Gastrocnemius medialis (tissue), 4 donors: ENCODE measurements at regions not wholly inside any gene's neighbourhood (a gene's known extent, or its start where the extent isn't known, plus 50 kb on each side); places are given as distances from the start of the nearest gene placed in this dataset.

Experiments used
- ATAC-seq, 2 donors: fragments of 150-250 bp; one replicate each; pipeline ENCODE4 v1.9.1; 2016
- DNase-seq, 2 donors: peaks; one replicate each; pipeline ENCODE4 v3.0.0-alpha.2; 2019
- H3K27ac ChIP-seq, 4 donors: fragments of 200-600 bp; sonication (generic); 1 replicate in 1 of 4; 2 replicates in 3 of 4; pipeline ENCODE4 v1.5.1; 2016 to 2018; ENCODE audit warnings: mild to moderate bottlenecking in 2 of 4, moderate library complexity in 1 of 4
- H3K27me3 ChIP-seq, 3 donors: fragments of 200-600 bp; sonication (generic) in 2 of 3; 1 replicate in 1 of 3; 2 replicates in 2 of 3; pipeline versions ENCODE4 v1.5.1 to v1.6.0; 2016 to 2019; ENCODE audit warnings: mild to moderate bottlenecking in 1 of 3, moderate library complexity in 1 of 3
- H3K36me3 ChIP-seq, 2 donors: fragments of 200-600 bp; sonication (generic) in 1 of 2; one replicate each; pipeline ENCODE4 v1.5.1; 2017 to 2018
- H3K4me1 ChIP-seq, 2 donors: fragments of 200-600 bp; sonication (generic) in 1 of 2; one replicate each; pipeline ENCODE4 v1.5.1; 2016 to 2017; ENCODE audit warnings: mild to moderate bottlenecking in 2 of 2
- H3K4me3 ChIP-seq, 4 donors: fragments of 200-600 bp; sonication (generic) in 3 of 4; 1 replicate in 1 of 4; 2 replicates in 3 of 4; pipeline ENCODE4 v1.5.1; 2016 to 2019; ENCODE audit warnings: mild to moderate bottlenecking in 2 of 4
- H3K9me3 ChIP-seq, 3 donors: fragments of 200-600 bp; sonication (generic) in 2 of 3; 1 replicate in 1 of 3; 2 replicates in 2 of 3; pipeline ENCODE4 v1.5.1; 2016 to 2019
- CTCF ChIP-seq, 5 experiments: fragments of 450-650 bp in 3 of 5; fragments of 200-600 bp in 2 of 5; sonication (generic) in 2 of 5; IDR thresholded peaks in 4 of 5; conservative IDR thresholded peaks in 1 of 5; 1 replicate in 4 of 5; 2 replicates in 1 of 5; pipeline ENCODE4 v1.5.1; 2016 to 2019; ENCODE audit warnings: antibody characterized with exemption in 5 of 5, mild to moderate bottlenecking in 3 of 5, moderate library complexity in 3 of 5
- POLR2A ChIP-seq, 2 donors: fragments of 450-650 bp; IDR thresholded peaks; one replicate each; pipeline ENCODE4 v1.6.1; 2017; ENCODE audit warnings: antibody characterized with exemption in 2 of 2, mild to moderate bottlenecking in 2 of 2, moderate library complexity in 2 of 2
- in situ Hi-C, 4 donors: fragments of 200-750 bp; cut with MboI; loops; one replicate each; pipeline versions ENCODE4 v1.15.0 to v1.8.0; 2017; ENCODE audit warnings: low sequenced_read_pairs in 4 of 4
- intact Hi-C: fragments of 100-400 bp; cut with DNase I; formaldehyde crosslinking; loops from one replicate; pipeline ENCODE4 v1.15.1; 2023; ENCODE audit warnings: low total_unique reads

GRCh38 chr6:27688014-27688586 lies 215.2 kb upstream of the ZNF184 start:
- no peak overlapping the region for H3K27ac ChIP-seq
- TF ChIP-seq POLR2A (IDR thresholded peaks at IDR 0.05) (no peak), CTCF (IDR thresholded peaks at IDR 0.05 in 4 of 5, conservative IDR thresholded peaks at IDR 0.05 in 1 of 5) (no peak)
- H3K27me3 ChIP-seq: peaks cover 0 to 34% (median 0%) of the 10 kb centered on the region in 3 donors
- ATAC-seq (no peak), DNase-seq (peak; percentile 16 to 18)
- H3K36me3 ChIP-seq: no peaks in the 10 kb centered on the region
- H3K4me3 ChIP-seq: peak overlapping the region in 2 of 4 donors; percentile 32 to 44
- H3K9me3 ChIP-seq: no peaks in the 10 kb centered on the region
- intact Hi-C loops (no loop called here), in situ Hi-C loops (no loop called here)
- no peaks in the 10 kb centered on the region for H3K4me1 ChIP-seq

DNA sequence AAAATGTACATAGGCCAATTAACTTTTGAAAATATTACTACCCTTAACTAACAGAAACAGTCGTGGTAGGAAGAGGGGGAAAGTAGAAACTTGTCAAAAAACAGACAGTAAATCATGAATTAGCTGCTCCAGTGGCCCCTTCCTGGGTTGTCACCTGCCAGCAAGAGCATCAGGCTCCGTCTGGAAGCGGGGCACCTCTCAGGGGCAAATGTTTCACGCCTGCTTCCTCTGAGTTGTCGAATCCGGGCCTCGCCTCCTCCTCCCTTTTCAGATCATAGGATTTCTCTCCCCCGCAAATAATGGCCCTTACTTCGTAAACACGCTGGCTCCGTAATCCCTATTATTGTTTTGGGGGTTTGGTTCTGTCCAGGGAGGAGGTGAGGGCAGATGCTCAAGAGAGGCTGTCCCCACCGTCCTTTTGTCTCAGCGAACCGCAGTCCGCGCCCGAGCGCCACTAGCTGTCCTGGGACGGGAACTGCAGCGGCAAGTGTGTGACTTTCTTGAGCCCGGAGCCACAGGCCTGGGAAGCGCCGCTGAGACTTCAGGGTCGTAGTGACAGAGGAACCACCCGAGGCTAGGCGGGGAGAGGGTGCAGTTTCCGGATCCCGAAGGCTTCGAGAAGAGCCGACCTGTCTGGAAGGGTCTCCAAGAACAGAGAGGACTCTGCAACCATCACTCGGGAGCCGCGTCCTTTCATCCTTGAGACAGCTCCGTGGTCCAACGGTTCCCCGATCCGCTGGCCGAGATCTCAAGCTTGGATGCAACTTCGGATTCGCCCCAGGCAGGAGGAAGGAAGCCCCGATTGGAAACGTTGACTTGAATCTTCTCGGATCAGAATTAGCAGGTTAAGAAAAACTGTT lies 214.5 kb upstream of the ZNF184 start:
- H3K27ac ChIP-seq: no peak overlapping the region
- H3K27me3 ChIP-seq: peaks cover 3 to 42% (median 5%) of the 10 kb centered on the region in 3 donors
- H3K4me3 ChIP-seq: peak overlapping the region in 3 of 4 donors; percentile 15 to 44 (median 32)
- no peaks in the 10 kb centered on the region for H3K4me1 ChIP-seq
- ATAC-seq: no peak
- peak in 1 of 2 donors; percentile 11 for DNase-seq
- intact Hi-C loops: no loop called here
- TF ChIP-seq POLR2A (IDR thresholded peaks at IDR 0.05) (no peak), CTCF (IDR thresholded peaks at IDR 0.05 in 4 of 5, conservative IDR thresholded peaks at IDR 0.05 in 1 of 5) (peak in 1 of 5 experiments; percentile 24)
- in situ Hi-C loops: no loop called here
- H3K9me3 ChIP-seq: no peaks in the 10 kb centered on the region
- no peaks in the 10 kb centered on the region for H3K36me3 ChIP-seq

DNA sequence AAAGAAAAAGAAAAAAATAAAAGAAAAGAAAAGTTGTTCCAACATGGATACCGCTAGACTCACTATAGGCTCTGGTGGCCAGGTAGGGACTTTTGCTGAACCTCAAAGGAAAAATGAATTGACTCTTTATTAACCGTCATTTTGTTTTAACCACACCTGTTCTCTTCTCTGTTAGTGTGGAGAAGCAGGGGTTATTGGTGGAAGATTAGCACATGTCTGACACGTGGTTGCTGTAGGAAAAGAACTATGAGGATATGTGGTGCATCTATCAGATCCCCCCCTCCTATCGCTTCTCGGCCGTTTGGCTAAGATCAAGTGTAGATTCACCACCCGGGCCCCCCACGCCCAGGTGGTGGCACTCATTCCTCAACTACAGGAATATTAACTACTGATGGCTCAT lies 212.4 kb upstream of the ZNF184 start:
- intact Hi-C loops (no loop called here), in situ Hi-C loops (no loop called here)
- TF ChIP-seq POLR2A (IDR thresholded peaks at IDR 0.05) (no peak), CTCF (IDR thresholded peaks at IDR 0.05 in 4 of 5, conservative IDR thresholded peaks at IDR 0.05 in 1 of 5) (no peak)
- ATAC-seq (no peak), DNase-seq (no peak)
- H3K27me3 ChIP-seq: peaks cover 23 to 55% (median 24%) of the 10 kb centered on the region in 3 donors
- H3K4me3 ChIP-seq: no peak overlapping the region
- H3K9me3 ChIP-seq: no peaks in the 10 kb centered on the region
- H3K36me3 ChIP-seq: no peaks in the 10 kb centered on the region
- H3K4me1 ChIP-seq: no peaks in the 10 kb centered on the region
- H3K27ac ChIP-seq: no peak overlapping the region

DNA sequence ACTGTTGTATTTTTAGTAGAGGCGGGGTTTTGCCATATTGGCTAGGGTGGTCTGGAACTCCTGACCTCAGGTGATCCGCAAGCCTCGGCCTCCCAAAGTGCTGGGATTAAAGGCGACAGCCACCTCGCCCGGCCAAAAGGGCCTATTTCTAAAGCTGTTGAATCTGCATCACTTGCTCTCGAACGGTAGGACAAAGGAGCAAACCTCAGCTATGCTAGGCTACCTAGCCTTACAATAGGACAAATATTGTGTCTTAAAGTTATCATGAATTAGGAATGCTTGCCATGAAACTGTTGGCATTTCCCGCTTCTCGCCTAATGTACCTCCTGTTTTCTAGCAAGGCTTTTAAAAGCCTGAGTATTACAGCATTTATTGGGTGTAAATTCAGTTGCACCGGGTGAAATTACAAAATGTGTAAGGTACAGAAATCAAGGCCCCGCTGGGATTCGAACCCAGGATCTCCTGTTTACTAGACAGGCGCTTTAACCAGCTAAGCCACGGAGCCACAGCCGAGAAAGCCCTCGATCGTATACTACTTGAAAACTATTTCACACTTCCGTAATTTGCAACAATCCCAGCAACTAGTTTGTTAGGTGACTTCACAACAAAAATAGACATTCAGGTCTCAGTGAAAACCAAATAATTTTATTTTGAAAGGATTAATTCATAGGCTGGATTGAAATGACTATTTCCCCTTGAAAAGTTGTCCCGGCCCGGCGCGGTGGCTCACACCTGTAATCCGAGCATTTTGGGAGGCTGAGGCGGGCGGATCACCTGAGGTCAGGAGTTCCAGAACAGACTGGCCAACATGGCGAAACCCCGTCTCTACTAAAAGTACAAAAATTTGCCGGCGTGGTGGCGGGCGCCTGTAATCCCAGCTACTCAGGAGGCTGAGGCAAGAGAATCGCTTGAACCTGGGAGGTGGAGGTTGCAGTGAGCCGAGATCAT lies 211.6 kb upstream of the ZNF184 start:
- Histone ChIP-seq H3K4me3 (no peak overlapping the region), H3K27ac (no peak overlapping the region), H3K36me3 (no peaks in the 10 kb centered on the region), H3K4me1 (no peaks in the 10 kb centered on the region), H3K27me3 (peaks cover 29 to 63% (median 31%) of the 10 kb centered on the region in 3 donors), H3K9me3 (no peaks in the 10 kb centered on the region)
- in situ Hi-C loops (no loop called here), intact Hi-C loops (no loop called here)
- TF ChIP-seq CTCF (IDR thresholded peaks at IDR 0.05 in 4 of 5, conservative IDR thresholded peaks at IDR 0.05 in 1 of 5) (no peak), POLR2A (IDR thresholded peaks at IDR 0.05) (no peak)
- ATAC-seq (no peak), DNase-seq (no peak)
